PFSK-1 (cell line): ENCODE measurements at regions not wholly inside any gene's neighbourhood (a gene's known extent, or its start where the extent isn't known, plus 50 kb on each side); places are given as distances from the start of the nearest gene placed in this dataset.

Experiments
- FOXP2 ChIP-seq: optimal IDR thresholded peaks from 2 replicates; pipeline ENCODE3; 2011; ENCODE audit warnings: borderline replicate concordance, control low read depth, inconsistent platforms; ENCODE audit not compliant: insufficient read depth; ENCODE audit errors: extremely low read length, extremely low read depth
- POLR2AphosphoS5 ChIP-seq: IDR thresholded peaks from 2 replicates; pipeline ENCODE4 v1.6.1; 2012; ENCODE audit warnings: low read depth, mild to moderate bottlenecking, control low read depth, low read length, moderate library complexity
- SIN3A ChIP-seq: IDR thresholded peaks from 2 replicates; pipeline ENCODE4 v1.6.1; 2012; ENCODE audit warnings: mild to moderate bottlenecking, low read length, moderate library complexity, borderline replicate concordance; ENCODE audit not compliant: insufficient read depth
- TAF1 ChIP-seq: IDR thresholded peaks from 2 replicates; pipeline ENCODE4 v1.6.1; 2012; ENCODE audit warnings: low read length, control low read depth, borderline replicate concordance; ENCODE audit not compliant: insufficient read depth
- TF ChIP-seq, protein P1 (sequence below), 2 experiments: IDR thresholded peaks; 2 replicates each; pipeline versions ENCODE4 v1.6.1 to v1.8.0; 2011 to 2012; ENCODE audit warnings: low read depth in 2 of 2, low read length in 2 of 2, control low read depth in 1 of 2, inconsistent platforms in 1 of 2, mild to moderate bottlenecking in 1 of 2, moderate library complexity in 1 of 2; ENCODE audit not compliant: insufficient read depth in 1 of 2

GRCh38 chr9:136607334-136607919 lies 55.3 kb upstream of the EGFL7 start:
- no peak for TF ChIP-seq FOXP2
- TF ChIP-seq, protein P1, sequence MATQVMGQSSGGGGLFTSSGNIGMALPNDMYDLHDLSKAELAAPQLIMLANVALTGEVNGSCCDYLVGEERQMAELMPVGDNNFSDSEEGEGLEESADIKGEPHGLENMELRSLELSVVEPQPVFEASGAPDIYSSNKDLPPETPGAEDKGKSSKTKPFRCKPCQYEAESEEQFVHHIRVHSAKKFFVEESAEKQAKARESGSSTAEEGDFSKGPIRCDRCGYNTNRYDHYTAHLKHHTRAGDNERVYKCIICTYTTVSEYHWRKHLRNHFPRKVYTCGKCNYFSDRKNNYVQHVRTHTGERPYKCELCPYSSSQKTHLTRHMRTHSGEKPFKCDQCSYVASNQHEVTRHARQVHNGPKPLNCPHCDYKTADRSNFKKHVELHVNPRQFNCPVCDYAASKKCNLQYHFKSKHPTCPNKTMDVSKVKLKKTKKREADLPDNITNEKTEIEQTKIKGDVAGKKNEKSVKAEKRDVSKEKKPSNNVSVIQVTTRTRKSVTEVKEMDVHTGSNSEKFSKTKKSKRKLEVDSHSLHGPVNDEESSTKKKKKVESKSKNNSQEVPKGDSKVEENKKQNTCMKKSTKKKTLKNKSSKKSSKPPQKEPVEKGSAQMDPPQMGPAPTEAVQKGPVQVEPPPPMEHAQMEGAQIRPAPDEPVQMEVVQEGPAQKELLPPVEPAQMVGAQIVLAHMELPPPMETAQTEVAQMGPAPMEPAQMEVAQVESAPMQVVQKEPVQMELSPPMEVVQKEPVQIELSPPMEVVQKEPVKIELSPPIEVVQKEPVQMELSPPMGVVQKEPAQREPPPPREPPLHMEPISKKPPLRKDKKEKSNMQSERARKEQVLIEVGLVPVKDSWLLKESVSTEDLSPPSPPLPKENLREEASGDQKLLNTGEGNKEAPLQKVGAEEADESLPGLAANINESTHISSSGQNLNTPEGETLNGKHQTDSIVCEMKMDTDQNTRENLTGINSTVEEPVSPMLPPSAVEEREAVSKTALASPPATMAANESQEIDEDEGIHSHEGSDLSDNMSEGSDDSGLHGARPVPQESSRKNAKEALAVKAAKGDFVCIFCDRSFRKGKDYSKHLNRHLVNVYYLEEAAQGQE (IDR thresholded peaks at IDR 0.05; ENCODE audit: insufficient read depth in 1 of 2, low read depth in 2 of 2, low read length in 2 of 2), result peak; percentile 49 to 83; a peak in 2 of 4 replicates

GRCh38 chr9:136606687-136607333 lies 55.9 kb upstream of the EGFL7 start:
- TF ChIP-seq TAF1 (no peak), POLR2AphosphoS5 (no peak), FOXP2 (no peak), SIN3A (no peak)
- TF ChIP-seq, protein P1 (IDR thresholded peaks at IDR 0.05; ENCODE audit: insufficient read depth in 1 of 2, low read depth in 2 of 2, low read length in 2 of 2), result no peak

DNA sequence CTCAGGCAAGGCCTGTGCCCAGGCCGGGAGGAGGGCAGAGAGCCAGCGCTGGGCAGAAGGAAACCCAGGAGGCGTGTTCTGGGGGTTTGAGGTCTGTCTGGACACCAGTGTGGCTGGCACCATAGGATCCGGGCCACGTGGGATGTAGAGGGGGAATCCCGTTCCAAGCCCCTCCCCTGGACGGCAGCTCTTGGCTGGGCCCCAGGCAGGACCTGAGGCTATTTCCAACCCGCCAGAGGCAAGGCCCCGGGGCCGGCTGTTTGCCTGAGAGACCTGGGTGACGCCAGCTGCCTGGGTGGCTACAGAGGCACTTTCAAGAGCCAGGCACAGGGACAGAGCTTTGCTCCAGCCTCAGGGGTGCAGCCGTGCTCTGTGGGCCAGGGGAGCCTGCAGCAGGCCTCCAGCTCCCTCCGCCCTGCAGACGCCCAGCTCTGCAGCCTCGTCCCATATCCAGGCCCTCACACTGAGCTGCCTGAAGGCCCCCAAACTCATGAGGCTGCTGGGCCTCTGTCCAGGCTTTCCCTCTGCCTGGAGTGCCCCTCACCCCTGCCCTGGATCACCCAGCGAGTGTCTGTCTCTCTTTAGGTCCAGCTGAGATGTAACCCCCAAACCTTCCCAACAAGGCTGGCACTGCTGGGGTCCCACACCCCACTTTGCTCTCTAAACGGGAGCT lies 56.6 kb upstream of the EGFL7 start:
- TF ChIP-seq TAF1 (no peak), POLR2AphosphoS5 (no peak), FOXP2 (no peak), SIN3A (no peak)
- TF ChIP-seq, protein P1 (IDR thresholded peaks at IDR 0.05; ENCODE audit: insufficient read depth in 1 of 2, low read depth in 2 of 2, low read length in 2 of 2), result no peak

DNA sequence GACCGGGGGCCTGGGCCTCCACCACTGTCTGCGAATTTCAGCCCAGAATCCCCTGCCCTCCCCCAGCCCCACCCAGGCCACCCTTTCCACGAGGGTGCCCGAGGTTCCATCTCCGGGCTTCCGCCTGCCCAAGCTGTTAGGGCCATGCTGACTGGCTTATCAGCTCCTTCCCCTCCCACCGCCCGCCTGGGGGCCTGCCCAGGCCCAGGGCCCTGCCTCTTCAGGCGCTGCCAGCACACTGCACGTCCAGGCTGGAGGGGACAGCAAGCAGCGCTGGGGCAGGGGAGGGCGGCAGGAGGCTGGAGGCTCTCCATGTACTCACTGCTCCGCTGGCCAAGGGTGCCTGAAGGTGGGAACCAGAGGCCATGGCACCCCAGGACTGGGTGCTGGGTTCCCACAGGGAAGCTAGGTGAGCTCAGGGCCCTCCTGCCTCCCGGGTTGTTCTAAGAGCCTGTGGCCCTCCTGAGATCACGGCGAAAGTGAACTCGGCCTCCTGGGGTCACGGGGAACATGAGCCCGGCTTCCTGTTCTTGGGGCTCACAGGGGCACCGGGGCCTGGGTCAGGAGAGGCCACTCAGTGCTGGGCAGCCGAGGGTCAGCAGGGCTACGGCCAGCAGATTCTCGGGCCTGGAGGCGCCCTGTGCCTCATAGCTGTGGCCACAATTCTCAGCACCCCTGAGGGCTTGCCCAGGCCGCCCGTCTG lies 57.7 kb upstream of the EGFL7 start:
- TF ChIP-seq TAF1, result no peak
- TF ChIP-seq FOXP2, result no peak
- no peak for TF ChIP-seq POLR2AphosphoS5
- TF ChIP-seq, protein P1 (IDR thresholded peaks at IDR 0.05; ENCODE audit: insufficient read depth in 1 of 2, low read depth in 2 of 2, low read length in 2 of 2), result no peak
- no peak for TF ChIP-seq SIN3A
